CD4-positive, alpha-beta T cell treated with Interleukin-6 for 4 hours (primary cell): ENCODE measurements at regions not wholly inside any gene's neighbourhood (a gene's known extent, or its start where the extent isn't known, plus 50 kb on each side); places are given as distances from the start of the nearest gene placed in this dataset.
A peak's percentile ranks its signal among the peaks of the same experiment; 100 is the strongest.
"Not testable (repeated sequence)": the region's sequence is repeated elsewhere in the genome, so short reads cannot be mapped to it uniquely, and the experiment has no call there.

Experiments used
- DNase-seq: peaks from one replicate; pipeline ENCODE4 v3.0.0-alpha.2; 2020; ENCODE audit warnings: mixed read lengths

- DNase-seq = no peak
These were observed 99.5 kb upstream of the KLHL13 start for GRCh38 chrX:118216087-118216486.

DNA sequence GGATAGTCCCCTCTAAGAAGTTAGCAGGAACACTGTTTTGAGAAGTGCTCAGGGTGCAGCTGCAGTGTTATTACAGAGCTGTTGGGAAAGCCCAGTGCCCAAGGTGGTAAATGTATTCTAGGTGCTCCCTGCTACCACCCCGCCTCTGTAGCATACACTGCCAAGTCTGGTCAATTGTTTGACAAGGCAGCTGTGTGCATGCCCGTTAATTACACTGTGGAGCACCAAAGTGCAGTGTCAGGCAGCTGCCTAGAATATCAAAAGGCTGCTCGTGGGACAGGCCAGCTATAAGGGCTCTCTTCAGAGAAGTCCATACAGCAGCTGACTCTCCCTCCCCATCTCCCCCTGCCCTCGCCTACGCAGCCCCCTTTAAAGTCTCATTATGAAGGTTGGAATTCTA is 99.9 kb upstream of the KLHL13 start:
- no peak for DNase-seq

DNA sequence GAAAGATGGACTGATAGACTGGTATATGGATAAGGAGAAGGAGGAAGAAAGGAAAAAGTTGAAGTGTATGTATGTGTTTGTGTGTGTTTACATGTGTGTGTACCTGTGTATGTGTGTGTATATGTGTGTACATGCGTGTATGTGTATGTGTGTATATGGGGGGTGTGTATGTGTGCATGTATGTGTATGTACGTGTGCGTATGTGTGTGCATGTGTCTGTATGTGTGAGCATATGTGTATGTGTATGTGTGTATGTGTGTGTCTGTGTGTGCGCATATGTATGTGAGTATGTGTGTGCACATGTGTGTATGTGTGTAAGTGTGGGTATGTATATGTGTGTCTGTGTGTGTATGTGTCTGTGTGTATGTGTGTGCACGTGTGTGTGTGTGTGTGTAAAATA is 101.5 kb upstream of the KLHL13 start:
- no peak for DNase-seq

DNA sequence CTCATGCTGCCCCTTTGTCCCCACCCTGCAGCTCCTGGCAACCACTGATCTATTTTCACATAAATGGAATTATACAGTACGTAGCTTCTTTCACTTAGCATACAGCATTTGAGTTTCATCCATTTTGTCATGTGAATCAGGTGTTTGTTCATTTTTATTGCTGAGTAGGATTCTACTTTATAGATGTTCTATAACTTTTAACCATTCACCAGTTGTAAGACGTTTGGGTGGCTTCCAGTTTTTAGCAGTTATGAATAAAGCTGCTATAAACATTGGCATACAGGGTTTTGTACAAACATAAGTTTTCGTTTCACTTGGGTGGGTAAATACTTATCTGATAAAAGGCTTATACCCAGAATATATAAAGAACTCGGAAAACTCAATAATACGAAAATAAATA is 102.3 kb upstream of the KLHL13 start:
- DNase-seq = no peak

DNA sequence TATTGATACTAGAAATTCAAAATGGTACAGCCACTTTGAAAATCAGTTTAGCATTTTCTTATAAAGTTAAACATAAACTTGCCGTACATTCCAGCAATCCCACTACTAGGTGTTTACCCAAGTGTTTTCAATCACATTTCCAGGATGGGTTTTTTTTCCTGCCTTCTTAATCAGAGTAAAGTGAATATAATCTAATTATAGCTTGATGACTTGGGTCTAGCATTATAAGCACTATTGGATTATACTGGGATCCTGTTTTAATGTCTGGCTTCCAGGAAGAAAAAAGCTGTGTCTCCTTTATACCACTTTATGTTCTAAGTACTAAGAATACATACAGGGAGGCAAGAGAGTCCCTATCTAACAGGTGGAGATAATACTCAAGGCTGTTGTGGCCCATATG is 103.3 kb upstream of the KLHL13 start:
- no peak for DNase-seq

- no peak for DNase-seq
These were observed 103.9 kb upstream of the KLHL13 start for GRCh38 chrX:118220509-118220908.

GRCh38 chrX:118221270-118221669 is 104.7 kb upstream of the KLHL13 start:
- DNase-seq = no peak

- DNase-seq = no peak
These were observed 105.1 kb upstream of the KLHL13 start for GRCh38 chrX:118221733-118222132.

GRCh38 chrX:118222421-118222820 is 105.8 kb upstream of the KLHL13 start:
- no peak for DNase-seq

DNA sequence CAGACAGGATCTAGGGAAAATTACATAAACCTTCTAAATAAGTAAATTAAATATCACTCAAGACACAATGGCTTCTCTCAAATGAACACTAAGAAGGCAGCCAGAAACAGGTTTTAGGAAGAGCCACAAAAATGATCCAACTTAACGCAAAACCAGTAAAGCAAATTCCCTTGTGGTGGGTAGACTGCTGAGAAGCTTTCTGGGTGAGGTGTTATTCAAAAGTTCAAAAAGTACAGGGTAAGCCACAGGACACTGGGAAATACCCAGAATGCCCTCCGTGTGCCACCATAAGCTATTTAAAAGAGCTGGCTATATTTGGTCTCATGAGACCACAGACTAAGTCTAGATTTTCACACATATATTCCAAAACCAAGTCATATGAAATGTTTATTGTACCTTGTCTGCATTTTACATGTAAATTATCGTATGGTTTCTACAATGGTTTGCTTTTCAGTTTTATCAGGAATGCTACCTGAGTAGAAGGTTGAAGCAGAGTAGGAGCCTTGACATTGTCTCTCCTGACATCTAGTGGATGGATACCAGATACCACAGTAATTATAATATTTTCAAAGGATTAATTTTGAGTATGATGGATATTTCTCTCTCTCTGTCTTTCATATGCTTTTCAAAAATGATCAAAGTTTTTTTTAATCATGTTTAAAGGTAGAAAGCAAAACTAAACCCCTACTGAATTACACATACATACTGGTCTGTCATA is 109.3 kb upstream of the KLHL13 start:
- no peak for DNase-seq

DNA sequence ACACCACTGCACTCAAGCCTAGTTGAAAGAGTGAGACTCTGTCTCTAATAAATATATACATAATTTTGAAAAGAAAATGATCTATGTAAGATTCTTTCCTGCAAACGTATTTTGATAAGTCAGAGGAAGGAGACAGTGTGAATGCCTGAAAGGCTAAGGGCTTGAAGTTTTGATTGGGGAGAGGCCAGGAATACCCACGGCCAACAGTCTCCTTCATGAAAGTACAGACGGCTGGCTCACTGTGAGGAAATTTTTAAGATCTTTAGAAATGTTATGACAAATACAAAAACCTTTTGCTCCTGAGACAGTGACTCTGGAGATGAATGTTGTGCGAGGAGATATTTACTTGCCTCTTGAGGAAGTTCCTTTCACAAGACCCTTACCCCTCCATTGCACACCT is 111.4 kb upstream of the KLHL13 start:
- no peak for DNase-seq

DNA sequence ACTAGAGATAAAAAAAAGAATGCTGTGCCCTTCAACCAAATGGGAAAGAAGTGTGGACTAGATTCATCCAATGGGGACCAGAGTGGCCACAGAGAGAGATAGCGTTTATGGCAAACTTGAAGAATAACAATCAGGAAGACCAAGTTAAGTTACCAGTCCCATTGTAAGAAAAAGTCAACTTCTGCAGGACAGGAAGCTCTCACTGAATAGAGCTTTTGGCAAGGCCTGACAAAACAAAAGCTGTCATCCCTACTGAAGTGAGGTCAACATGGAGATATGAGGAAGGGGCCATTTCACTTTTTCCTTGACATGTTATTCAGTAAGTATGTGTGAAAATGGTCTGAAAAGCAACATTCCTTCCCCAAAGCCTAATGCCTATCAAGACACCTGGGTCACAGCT is 111.8 kb upstream of the KLHL13 start:
- DNase-seq = no peak

GRCh38 chrX:118231464-118231863 is 114.4 kb upstream of the WDR44 start:
- no peak for DNase-seq

GRCh38 chrX:118239178-118239870 is 106.6 kb upstream of the WDR44 start:
- DNase-seq = no peak

DNA sequence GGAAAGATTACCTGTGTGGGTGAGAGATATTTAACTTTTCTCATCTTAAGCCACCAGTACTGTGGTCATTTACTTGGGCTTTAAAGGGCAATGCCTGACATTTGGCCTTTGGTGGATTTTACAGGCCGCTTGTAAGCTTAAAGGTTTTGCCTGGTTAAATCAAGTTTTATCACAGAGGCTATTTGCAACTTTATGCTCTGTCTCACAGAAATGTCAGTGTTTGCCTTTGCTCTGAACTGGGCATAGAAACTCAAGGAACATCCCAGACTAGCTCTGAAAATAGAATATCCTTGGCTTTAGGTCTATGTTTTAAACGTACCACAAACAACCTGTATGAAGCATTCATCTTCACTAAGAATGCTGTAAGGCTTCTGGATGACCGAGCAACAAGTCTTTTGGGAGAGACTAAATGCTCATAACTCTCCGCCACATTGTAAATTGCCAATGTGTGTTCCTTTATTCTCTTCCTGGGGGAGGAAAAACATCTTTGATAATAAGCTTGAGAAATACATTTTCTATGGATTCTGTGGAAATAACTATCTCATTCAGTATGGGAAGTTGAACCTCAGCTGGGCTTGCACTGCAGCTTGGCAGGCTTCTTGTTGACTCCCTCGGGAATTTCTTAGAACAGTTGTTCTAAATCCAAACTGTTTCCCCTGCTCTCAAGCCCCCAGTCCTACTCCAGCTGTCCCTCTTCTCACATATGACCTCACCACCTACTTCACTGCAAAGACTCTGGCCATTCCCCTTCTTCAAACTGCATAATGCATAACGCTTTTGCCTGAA is 105.8 kb upstream of the WDR44 start:
- DNase-seq = no peak

DNA sequence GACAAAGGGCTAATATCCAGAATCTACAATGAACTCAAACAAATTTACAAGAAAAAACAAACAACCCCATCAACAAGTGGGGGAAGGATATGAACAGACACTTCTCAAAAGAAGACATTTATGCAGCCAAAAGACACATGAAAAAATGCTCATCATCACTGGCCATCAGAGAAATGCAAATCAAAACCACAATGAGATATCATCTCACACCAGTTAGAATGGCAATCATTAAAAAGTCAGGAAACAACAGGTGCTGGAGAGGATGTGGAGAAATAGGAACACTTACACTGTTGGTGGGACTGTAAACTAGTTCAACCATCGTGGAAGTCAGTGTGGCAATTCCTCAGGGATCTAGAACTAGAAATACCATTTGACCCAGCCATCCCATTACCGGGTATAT is 98.9 kb upstream of the WDR44 start:
- DNase-seq = not testable (repeated sequence)

DNA sequence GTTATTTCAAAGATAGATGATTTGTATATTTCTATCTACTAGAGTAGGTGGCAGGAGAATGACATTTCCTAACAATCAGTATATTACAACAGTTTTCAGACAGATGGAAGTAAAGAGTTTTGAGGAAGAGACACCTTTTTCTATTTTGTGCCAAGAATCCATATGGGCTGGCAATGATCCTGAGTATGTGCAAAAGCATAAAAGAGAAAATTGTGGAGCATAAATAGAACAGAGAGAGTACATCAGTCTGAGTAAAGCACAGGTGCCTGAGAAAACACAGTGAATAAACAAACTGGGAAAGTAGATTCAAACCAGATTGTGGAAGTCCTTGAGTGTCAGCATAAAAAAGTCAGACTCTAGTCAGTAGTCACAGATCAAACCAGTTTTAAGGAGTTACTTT is 96.8 kb upstream of the WDR44 start:
- no peak for DNase-seq

GRCh38 chrX:118250445-118250844 is 95.5 kb upstream of the WDR44 start:
- DNase-seq = no peak

GRCh38 chrX:118251271-118251670 is 94.6 kb upstream of the WDR44 start:
- DNase-seq = no peak

DNA sequence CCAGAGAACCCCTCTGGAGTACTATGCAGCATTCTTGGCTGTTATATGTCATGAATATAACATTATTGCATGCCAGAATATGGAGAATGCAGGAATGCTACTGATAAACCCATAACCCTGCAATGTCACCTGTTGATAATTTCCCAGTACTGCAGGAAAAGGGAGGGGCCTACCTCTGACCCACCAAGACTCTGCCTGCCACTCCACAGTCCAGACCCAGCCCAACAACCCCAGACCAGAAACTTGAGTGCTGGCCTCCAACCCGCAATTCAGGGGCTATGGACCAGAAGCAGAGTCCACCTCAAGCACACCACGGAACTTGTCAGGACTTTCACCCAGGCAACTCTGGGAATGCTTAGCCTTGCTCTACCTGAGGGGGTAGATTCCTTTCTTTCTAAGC is 92.9 kb upstream of the WDR44 start:
- no peak for DNase-seq

GRCh38 chrX:118254611-118255010 is 91.3 kb upstream of the WDR44 start:
- DNase-seq = peak; percentile 44

- no peak for DNase-seq
These were observed 90.0 kb upstream of the WDR44 start for GRCh38 chrX:118255921-118256320.

DNA sequence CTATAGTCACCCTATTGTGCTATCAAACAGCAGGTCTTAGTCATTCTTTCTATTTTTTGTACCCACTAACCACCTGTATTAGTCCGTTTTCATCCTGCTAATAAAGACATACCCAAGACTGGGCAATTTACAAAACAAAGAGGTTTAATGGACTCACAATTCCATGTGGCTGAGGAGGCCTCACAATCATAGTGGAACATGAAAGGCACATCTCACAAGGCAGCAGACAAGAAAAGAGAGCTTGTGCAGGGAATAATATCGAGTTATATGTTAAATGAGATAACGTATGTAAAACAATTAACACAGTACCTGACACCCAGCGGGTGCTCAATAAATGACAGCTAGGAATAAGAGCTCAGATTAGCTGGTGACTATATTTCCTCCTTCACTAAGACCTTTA is 88.1 kb upstream of the WDR44 start:
- no peak for DNase-seq

DNA sequence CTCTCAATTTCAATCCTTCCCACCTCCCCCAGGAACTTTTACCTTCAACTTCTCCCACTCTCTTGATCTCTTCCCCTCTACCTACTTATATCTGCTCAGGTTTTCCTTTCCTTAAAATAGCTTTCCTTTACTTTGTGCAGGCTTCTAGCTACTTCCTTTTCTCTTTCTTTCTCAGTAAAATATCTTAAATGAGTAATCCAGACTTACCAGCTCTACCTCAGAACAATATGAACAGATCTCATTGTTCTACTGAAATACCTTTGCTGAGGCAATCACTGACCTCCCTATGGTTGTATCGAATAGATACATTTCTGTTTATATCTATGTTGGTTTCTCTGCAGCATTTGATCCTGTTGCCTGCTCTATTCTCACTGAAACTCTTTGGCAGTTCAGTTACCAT is 86.7 kb upstream of the WDR44 start:
- no peak for DNase-seq
